ENCODE measurements at regions not wholly inside any gene's neighbourhood (a gene's known extent, or its start where the extent isn't known, plus 50 kb on each side); places are given as distances from the start of the nearest gene placed in this dataset.

- in situ Hi-C loops (cut with MboI; ENCODE audit: low sequenced_read_pairs) = no loop called here
Observed at GRCh38 chr9:108803428-108804065, 52.2 kb downstream of the ACTL7B start.

- in situ Hi-C loops (cut with MboI; ENCODE audit: low sequenced_read_pairs) = no loop called here
Observed at GRCh38 chr9:108802967-108803366, 52.8 kb downstream of the ACTL7B start.

- in situ Hi-C loops (cut with MboI; ENCODE audit: low sequenced_read_pairs) = no loop called here
Observed at GRCh38 chr9:108801949-108802348, 53.8 kb downstream of the ACTL7B start.

GRCh38 chr9:108800632-108801099 is 55.1 kb downstream of the ACTL7B start:
- in situ Hi-C loops (cut with MboI; ENCODE audit: low sequenced_read_pairs) = no loop called here

GRCh38 chr9:108793573-108793972 is 62.2 kb downstream of the ACTL7B start:
- in situ Hi-C loops (cut with MboI; ENCODE audit: low sequenced_read_pairs) = no loop called here

GRCh38 chr9:108789742-108790141 is 66.0 kb downstream of the ACTL7B start:
- in situ Hi-C loops (cut with MboI; ENCODE audit: low sequenced_read_pairs) = no loop called here

GRCh38 chr9:108787690-108788048 is 68.1 kb downstream of the ACTL7B start:
- in situ Hi-C loops (cut with MboI; ENCODE audit: low sequenced_read_pairs) = no loop called here

GRCh38 chr9:108786901-108787689 is 68.7 kb downstream of the ACTL7B start:
- in situ Hi-C loops (cut with MboI; ENCODE audit: low sequenced_read_pairs) = no loop called here

GRCh38 chr9:108786322-108786721 is 69.5 kb downstream of the ACTL7B start:
- in situ Hi-C loops (cut with MboI; ENCODE audit: low sequenced_read_pairs) = no loop called here

- in situ Hi-C loops (cut with MboI; ENCODE audit: low sequenced_read_pairs) = no loop called here
Observed at GRCh38 chr9:108784998-108785397, 70.8 kb downstream of the ACTL7B start.

GRCh38 chr9:108783731-108784495 is 71.9 kb downstream of the ACTL7B start:
- in situ Hi-C loops (cut with MboI; ENCODE audit: low sequenced_read_pairs) = no loop called here

GRCh38 chr9:108783326-108783725 is 72.5 kb downstream of the ACTL7B start:
- in situ Hi-C loops (cut with MboI; ENCODE audit: low sequenced_read_pairs) = no loop called here

- in situ Hi-C loops (cut with MboI; ENCODE audit: low sequenced_read_pairs) = no loop called here
Observed at GRCh38 chr9:108780942-108781734, 74.6 kb downstream of the ACTL7B start.

- in situ Hi-C loops (cut with MboI; ENCODE audit: low sequenced_read_pairs) = no loop called here
Observed at GRCh38 chr9:108779551-108780325, 76.0 kb downstream of the ACTL7B start.

GRCh38 chr9:108776920-108777639 is 78.7 kb downstream of the ACTL7B start:
- in situ Hi-C loops (cut with MboI; ENCODE audit: low sequenced_read_pairs) = no loop called here

GRCh38 chr9:108775901-108776306 is 79.9 kb downstream of the ACTL7B start:
- in situ Hi-C loops (cut with MboI; ENCODE audit: low sequenced_read_pairs) = no loop called here

GRCh38 chr9:108774088-108774487 is 81.7 kb downstream of the ACTL7B start:
- in situ Hi-C loops (cut with MboI; ENCODE audit: low sequenced_read_pairs) = loop anchor here (25.0 kb wide), 1 partner anchor 1312 kb away; no protein-coding TSS in a partner anchor

GRCh38 chr9:108772301-108772894 is 83.4 kb downstream of the ACTL7B start:
- in situ Hi-C loops (cut with MboI; ENCODE audit: low sequenced_read_pairs) = loop anchor here (25.0 kb wide), 1 partner anchor 1310 kb away; no protein-coding TSS in a partner anchor

- in situ Hi-C loops (cut with MboI; ENCODE audit: low sequenced_read_pairs) = loop anchor here (25.0 kb wide), 1 partner anchor 1306 kb away; no protein-coding TSS in a partner anchor
Observed at GRCh38 chr9:108768744-108769143, 87.0 kb downstream of the ACTL7B start.
